Skin epidermis (tissue), 12 donors: ENCODE measurements at regions not wholly inside any gene's neighbourhood (a gene's known extent, or its start where the extent isn't known, plus 50 kb on each side); places are given as distances from the start of the nearest gene placed in this dataset.
A peak's percentile ranks its signal among the peaks of the same experiment; 100 is the strongest.

Experiments
- H3K27ac ChIP-seq, 21 experiments: fragments of 200-600 bp; sonication (generic) in 11 of 21; one replicate each; pipeline ENCODE4 v1.5.0; 2020; ENCODE audit warnings: mild to moderate bottlenecking in 3 of 21, inconsistent platforms in 2 of 21, moderate library complexity in 2 of 21
- H3K4me3 ChIP-seq, 7 experiments: fragments of 200-600 bp; sonication (generic) in 2 of 7; one replicate each; pipeline ENCODE4 v1.5.0; 2020; ENCODE audit warnings: inconsistent platforms in 2 of 7, mild to moderate bottlenecking in 2 of 7, moderate library complexity in 1 of 7

GRCh38 chr2:149816756-149817551 is 229.4 kb upstream of the MMADHC start:
- H3K27ac ChIP-seq: no peak overlapping the region
- no peak overlapping the region for H3K4me3 ChIP-seq

GRCh38 chr2:149815941-149816340 is 228.4 kb upstream of the MMADHC start:
- H3K4me3 ChIP-seq: no peak overlapping the region
- no peak overlapping the region for H3K27ac ChIP-seq

- H3K27ac ChIP-seq: no peak overlapping the region
Measured at GRCh38 chr2:149814901-149815300, 227.3 kb upstream of the MMADHC start.

GRCh38 chr2:149814049-149814448 is 226.5 kb upstream of the MMADHC start:
- H3K27ac ChIP-seq: no peak overlapping the region
- no peak overlapping the region for H3K4me3 ChIP-seq

More at GRCh38 chr2:149814901-149815300, 227.3 kb upstream of the MMADHC start:
- no peak overlapping the region for H3K4me3 ChIP-seq

GRCh38 chr2:149808556-149808955 is 221.0 kb upstream of the MMADHC start:
- no peak overlapping the region for H3K4me3 ChIP-seq
- H3K27ac ChIP-seq: no peak overlapping the region

GRCh38 chr2:149806651-149807050 is 219.1 kb upstream of the MMADHC start:
- Histone ChIP-seq H3K27ac (no peak overlapping the region), H3K4me3 (no peak overlapping the region)

GRCh38 chr2:149800624-149801542 is 213.3 kb upstream of the MMADHC start:
- no peak overlapping the region for H3K27ac ChIP-seq

GRCh38 chr2:149799013-149799705 is 211.6 kb upstream of the MMADHC start:
- no peak overlapping the region for H3K4me3 ChIP-seq
- no peak overlapping the region for H3K27ac ChIP-seq

More at GRCh38 chr2:149800624-149801542, 213.3 kb upstream of the MMADHC start:
- no peak overlapping the region for H3K4me3 ChIP-seq

GRCh38 chr2:149797030-149797429 is 209.5 kb upstream of the MMADHC start:
- Histone ChIP-seq H3K27ac (no peak overlapping the region), H3K4me3 (no peak overlapping the region)

GRCh38 chr2:149789549-149789948 is 202.0 kb upstream of the MMADHC start:
- Histone ChIP-seq H3K4me3 (no peak overlapping the region), H3K27ac (no peak overlapping the region)

GRCh38 chr2:149787206-149787605 is 199.6 kb upstream of the MMADHC start:
- no peak overlapping the region for H3K4me3 ChIP-seq
- no peak overlapping the region for H3K27ac ChIP-seq

GRCh38 chr2:149783284-149783683 is 195.7 kb upstream of the MMADHC start:
- no peak overlapping the region for H3K4me3 ChIP-seq
- no peak overlapping the region for H3K27ac ChIP-seq

- Histone ChIP-seq H3K4me3 (no peak overlapping the region), H3K27ac (no peak overlapping the region)
Measured at GRCh38 chr2:149782572-149782971, 195.0 kb upstream of the MMADHC start.

GRCh38 chr2:149781263-149781808 is 193.8 kb upstream of the MMADHC start:
- no peak overlapping the region for H3K27ac ChIP-seq
- H3K4me3 ChIP-seq: no peak overlapping the region

GRCh38 chr2:149773006-149773405 is 185.4 kb upstream of the MMADHC start:
- Histone ChIP-seq H3K4me3 (no peak overlapping the region), H3K27ac (no peak overlapping the region)

GRCh38 chr2:149768320-149768799 is 180.8 kb upstream of the MMADHC start:
- no peak overlapping the region for H3K4me3 ChIP-seq
- peak overlapping the region in 6 of 21 experiments; percentile 13 to 49 (median 28) for H3K27ac ChIP-seq

- Histone ChIP-seq H3K27ac (peak overlapping the region in 11 of 21 experiments; percentile 13 to 63 (median 30)), H3K4me3 (no peak overlapping the region)
Measured at GRCh38 chr2:149767516-149767974, 180.0 kb upstream of the MMADHC start.

- Histone ChIP-seq H3K27ac (peak overlapping the region in 1 of 21 experiments; percentile 8), H3K4me3 (no peak overlapping the region)
Measured at GRCh38 chr2:149766339-149766738, 178.8 kb upstream of the MMADHC start.

- no peak overlapping the region for H3K27ac ChIP-seq
Measured at GRCh38 chr2:149765636-149766035, 178.1 kb upstream of the MMADHC start.

GRCh38 chr2:149765003-149765402 is 177.4 kb upstream of the MMADHC start:
- Histone ChIP-seq H3K4me3 (no peak overlapping the region), H3K27ac (no peak overlapping the region)

More at GRCh38 chr2:149765636-149766035, 178.1 kb upstream of the MMADHC start:
- H3K4me3 ChIP-seq: no peak overlapping the region
